ENCODE measurements at regions not wholly inside any gene's neighbourhood (a gene's known extent, or its start where the extent isn't known, plus 50 kb on each side); places are given as distances from the start of the nearest gene placed in this dataset.

- no peaks in the 10 kb centered on the region for H3K9me3 ChIP-seq
- intact Hi-C loops (cut with DNase I, micrococcal nuclease) = no loop called here
- H3K4me1 ChIP-seq (ENCODE audit: low read depth) = no peaks in the 10 kb centered on the region
- H3K4me3 ChIP-seq = no peak overlapping the region
- DNase-seq = no peak
- TF ChIP-seq CTCF (IDR thresholded peaks at IDR 0.05) = no peak
- ATAC-seq = no peak
- H3K36me3 ChIP-seq (ENCODE audit: low read depth) = no peaks in the 10 kb centered on the region
Observed at GRCh38 chr1:168982778-168983177, 123.7 kb upstream of the ATP1B1 start.

DNA sequence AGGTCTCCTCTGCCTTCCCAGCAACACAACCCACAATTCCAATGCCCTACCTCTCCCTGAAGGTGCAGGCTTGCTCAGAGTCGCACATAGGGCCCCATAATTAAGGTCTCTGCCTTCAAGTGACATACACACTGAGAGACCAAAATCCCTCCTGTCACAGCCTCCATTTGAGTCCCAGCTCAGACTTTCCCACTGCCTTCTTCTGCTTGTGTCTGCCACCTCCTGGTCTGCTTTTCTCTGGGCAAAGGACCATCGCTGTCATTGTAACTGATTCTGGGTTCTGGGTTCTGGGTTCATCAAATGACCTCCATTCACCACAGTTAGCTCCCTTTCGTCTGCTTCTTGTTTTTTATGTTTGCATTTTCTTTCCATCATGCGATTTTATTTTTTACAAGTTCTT, 119.2 kb upstream of the ATP1B1 start:
- intact Hi-C loops (cut with DNase I, micrococcal nuclease) = no loop called here
- Histone ChIP-seq H3K9me3 (no peaks in the 10 kb centered on the region), H3K36me3 (ENCODE audit: low read depth) (no peaks in the 10 kb centered on the region), H3K4me3 (no peak overlapping the region), H3K4me1 (ENCODE audit: low read depth) (no peaks in the 10 kb centered on the region)
- no peak for TF ChIP-seq CTCF (IDR thresholded peaks at IDR 0.05)
- ATAC-seq (no peak), DNase-seq (no peak)

- Histone ChIP-seq H3K9me3 (no peaks in the 10 kb centered on the region), H3K4me3 (no peak overlapping the region), H3K4me1 (ENCODE audit: low read depth) (no peaks in the 10 kb centered on the region), H3K36me3 (ENCODE audit: low read depth) (no peaks in the 10 kb centered on the region)
- intact Hi-C loops (cut with DNase I, micrococcal nuclease) = no loop called here
- DNase-seq = no peak
- no peak for ATAC-seq
- no peak for TF ChIP-seq CTCF (IDR thresholded peaks at IDR 0.05)
Observed at GRCh38 chr1:168987923-168988322, 118.6 kb upstream of the ATP1B1 start.

DNA sequence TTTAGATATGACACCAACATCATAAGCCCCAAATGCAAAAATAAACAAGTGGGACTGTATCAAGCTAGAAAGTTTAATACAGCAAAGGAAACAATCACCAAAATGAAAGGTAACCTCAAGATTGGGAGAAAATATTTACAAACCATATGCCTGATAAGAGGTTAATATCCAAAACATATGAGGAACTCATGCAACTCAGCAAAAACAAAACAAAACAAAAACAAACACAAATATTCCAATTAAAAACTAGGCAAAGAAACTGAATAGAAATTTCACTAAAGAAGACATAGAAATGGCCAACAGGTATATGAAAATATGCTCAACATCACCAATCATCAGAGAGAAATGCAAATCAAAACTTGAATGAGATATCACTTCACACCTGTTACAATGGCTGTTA, 116.5 kb upstream of the ATP1B1 start:
- no peak for TF ChIP-seq CTCF (IDR thresholded peaks at IDR 0.05)
- intact Hi-C loops (cut with DNase I, micrococcal nuclease) = no loop called here
- DNase-seq (no peak), ATAC-seq (no peak)
- no peaks in the 10 kb centered on the region for H3K36me3 ChIP-seq (ENCODE audit: low read depth)
- H3K4me1 ChIP-seq (ENCODE audit: low read depth) = no peaks in the 10 kb centered on the region
- no peaks in the 10 kb centered on the region for H3K9me3 ChIP-seq
- no peak overlapping the region for H3K4me3 ChIP-seq

GRCh38 chr1:168991667-168992475, 114.6 kb upstream of the ATP1B1 start:
- ATAC-seq (no peak), DNase-seq (no peak)
- intact Hi-C loops (cut with DNase I, micrococcal nuclease) = no loop called here
- no peak for TF ChIP-seq CTCF (IDR thresholded peaks at IDR 0.05)
- H3K36me3 ChIP-seq (ENCODE audit: low read depth) = no peaks in the 10 kb centered on the region
- no peaks in the 10 kb centered on the region for H3K9me3 ChIP-seq
- H3K4me1 ChIP-seq (ENCODE audit: low read depth) = no peaks in the 10 kb centered on the region
- H3K4me3 ChIP-seq = no peak overlapping the region

Data from mucosa of descending colon (tissue), 3 donors.